ENCODE measurements at regions not wholly inside any gene's neighbourhood (a gene's known extent, or its start where the extent isn't known, plus 50 kb on each side); places are given as distances from the start of the nearest gene placed in this dataset.

GRCh38 chr6:157758516-157759023 is 64.5 kb upstream of the SNX9 start:
- intact Hi-C loops (cut with DNase I), result loop anchor here (10.0 kb wide), 1 partner anchor 316 kb away; no protein-coding TSS in a partner anchor
- Histone ChIP-seq H3K36me3 (no peaks in the 10 kb centered on the region), H3K27ac (no peak overlapping the region), H3K27me3 (ENCODE audit: low read depth) (no peaks in the 10 kb centered on the region), H3K9me3 (no peaks in the 10 kb centered on the region), H3K4me3 (no peak overlapping the region), H3K4me1 (peaks cover 30% of the 10 kb centered on the region)
- TF ChIP-seq, protein P1, sequence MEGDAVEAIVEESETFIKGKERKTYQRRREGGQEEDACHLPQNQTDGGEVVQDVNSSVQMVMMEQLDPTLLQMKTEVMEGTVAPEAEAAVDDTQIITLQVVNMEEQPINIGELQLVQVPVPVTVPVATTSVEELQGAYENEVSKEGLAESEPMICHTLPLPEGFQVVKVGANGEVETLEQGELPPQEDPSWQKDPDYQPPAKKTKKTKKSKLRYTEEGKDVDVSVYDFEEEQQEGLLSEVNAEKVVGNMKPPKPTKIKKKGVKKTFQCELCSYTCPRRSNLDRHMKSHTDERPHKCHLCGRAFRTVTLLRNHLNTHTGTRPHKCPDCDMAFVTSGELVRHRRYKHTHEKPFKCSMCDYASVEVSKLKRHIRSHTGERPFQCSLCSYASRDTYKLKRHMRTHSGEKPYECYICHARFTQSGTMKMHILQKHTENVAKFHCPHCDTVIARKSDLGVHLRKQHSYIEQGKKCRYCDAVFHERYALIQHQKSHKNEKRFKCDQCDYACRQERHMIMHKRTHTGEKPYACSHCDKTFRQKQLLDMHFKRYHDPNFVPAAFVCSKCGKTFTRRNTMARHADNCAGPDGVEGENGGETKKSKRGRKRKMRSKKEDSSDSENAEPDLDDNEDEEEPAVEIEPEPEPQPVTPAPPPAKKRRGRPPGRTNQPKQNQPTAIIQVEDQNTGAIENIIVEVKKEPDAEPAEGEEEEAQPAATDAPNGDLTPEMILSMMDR (IDR thresholded peaks at IDR 0.05), result no peak
- no peak for ATAC-seq
- no peak for DNase-seq

DNA sequence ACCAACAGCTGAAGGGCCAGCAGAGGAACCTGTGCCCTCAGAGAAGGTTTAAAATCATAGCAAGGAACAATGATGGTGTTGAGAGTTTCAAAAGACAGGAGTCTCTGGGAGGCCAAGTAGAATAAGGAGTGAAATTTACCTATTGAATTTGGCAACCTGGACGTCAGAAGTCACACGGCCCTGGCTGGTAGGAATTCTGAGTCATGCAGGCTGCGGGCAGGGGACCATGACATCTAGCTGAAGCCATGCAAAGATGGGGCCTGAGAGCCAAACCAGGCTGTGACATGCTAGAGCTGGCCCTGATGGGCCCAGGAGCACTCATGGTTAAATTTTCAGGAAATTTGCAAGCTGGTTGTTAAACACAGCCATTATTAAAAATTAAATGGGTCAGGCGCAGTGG is 64.0 kb upstream of the SNX9 start:
- intact Hi-C loops (cut with DNase I), result loop anchor here (10.0 kb wide), 1 partner anchor 316 kb away; no protein-coding TSS in a partner anchor
- TF ChIP-seq, protein P1 (IDR thresholded peaks at IDR 0.05), result no peak
- H3K4me1 ChIP-seq, result peaks cover 35% of the 10 kb centered on the region

DNA sequence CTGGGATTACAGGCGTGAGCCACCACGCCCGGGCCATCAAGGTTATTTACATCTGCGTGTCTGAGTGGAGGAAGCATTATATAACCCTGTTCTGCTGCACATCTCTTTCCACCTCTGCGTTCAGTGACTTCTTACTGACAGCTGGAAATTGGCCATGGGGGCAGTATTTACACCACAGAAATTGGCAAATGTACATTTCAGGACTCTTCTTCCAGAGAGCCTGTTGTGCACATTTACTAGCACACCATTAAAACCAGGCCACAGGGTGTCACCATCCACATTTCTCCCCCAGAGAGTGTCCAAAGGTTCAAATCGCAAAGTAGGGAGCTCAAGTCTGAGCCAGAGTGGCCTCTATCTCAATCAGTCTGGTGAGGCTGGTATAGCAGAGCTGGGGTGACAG is 62.9 kb upstream of the SNX9 start:
- no peaks in the 10 kb centered on the region for H3K36me3 ChIP-seq
- DNase-seq, result no peak
- H3K27me3 ChIP-seq (ENCODE audit: low read depth), result no peaks in the 10 kb centered on the region
- no peaks in the 10 kb centered on the region for H3K9me3 ChIP-seq
- TF ChIP-seq, protein P1 (IDR thresholded peaks at IDR 0.05), result no peak
- no peak overlapping the region for H3K4me3 ChIP-seq
- no peak for ATAC-seq
- H3K27ac ChIP-seq, result no peak overlapping the region
- H3K4me1 ChIP-seq, result peaks cover 46% of the 10 kb centered on the region
- intact Hi-C loops (cut with DNase I), result no loop called here

More for the DNA sequence above, 64.0 kb upstream of the SNX9 start:
- no peaks in the 10 kb centered on the region for H3K36me3 ChIP-seq
- H3K9me3 ChIP-seq, result no peaks in the 10 kb centered on the region
- no peaks in the 10 kb centered on the region for H3K27me3 ChIP-seq (ENCODE audit: low read depth)
- DNase-seq (no peak), ATAC-seq (no peak)
- H3K27ac ChIP-seq, result no peak overlapping the region
- no peak overlapping the region for H3K4me3 ChIP-seq

- intact Hi-C loops (cut with DNase I), result no loop called here
- Histone ChIP-seq H3K27me3 (ENCODE audit: low read depth) (no peaks in the 10 kb centered on the region), H3K4me1 (peaks cover 47% of the 10 kb centered on the region), H3K27ac (no peak overlapping the region), H3K9me3 (no peaks in the 10 kb centered on the region), H3K4me3 (no peak overlapping the region), H3K36me3 (no peaks in the 10 kb centered on the region)
- DNase-seq (no peak), ATAC-seq (no peak)
- TF ChIP-seq, protein P1 (IDR thresholded peaks at IDR 0.05), result no peak
Measured at GRCh38 chr6:157760589-157761330, 62.3 kb upstream of the SNX9 start.

GRCh38 chr6:157761331-157761921 is 61.6 kb upstream of the SNX9 start:
- H3K4me3 ChIP-seq, result no peak overlapping the region
- intact Hi-C loops (cut with DNase I), result no loop called here
- H3K27ac ChIP-seq, result no peak overlapping the region
- no peaks in the 10 kb centered on the region for H3K36me3 ChIP-seq
- H3K27me3 ChIP-seq (ENCODE audit: low read depth), result no peaks in the 10 kb centered on the region
- TF ChIP-seq, protein P1 (IDR thresholded peaks at IDR 0.05), result no peak
- ATAC-seq (no peak), DNase-seq (no peak)
- H3K4me1 ChIP-seq, result peaks cover 43% of the 10 kb centered on the region
- no peaks in the 10 kb centered on the region for H3K9me3 ChIP-seq

Measured in lower lobe of right lung (tissue), 2 donors.